ENCODE measurements at regions not wholly inside any gene's neighbourhood (a gene's known extent, or its start where the extent isn't known, plus 50 kb on each side); places are given as distances from the start of the nearest gene placed in this dataset.
A peak's percentile ranks its signal among the peaks of the same experiment; 100 is the strongest.

- no peak overlapping the region for H3K9ac ChIP-seq (ENCODE audit: low read length)
- H3K36me3 ChIP-seq (ENCODE audit: insufficient read depth, low read length) = no peaks in the 10 kb centered on the region
- no peaks in the 10 kb centered on the region for H3K79me2 ChIP-seq (ENCODE audit: insufficient read depth, low read length)
- Mint-ChIP-seq H3K36me3 (ENCODE audit: low read depth, unreplicated experiment) (no peaks in the 10 kb centered on the region), H3K4me1 (ENCODE audit: low read depth, unreplicated experiment) (no peaks in the 10 kb centered on the region), H3K9me3 (ENCODE audit: unreplicated experiment) (no peaks in the 10 kb centered on the region), H3K27ac (ENCODE audit: unreplicated experiment) (peak overlapping the region; percentile 55), H3K27me3 (ENCODE audit: low read depth, unreplicated experiment) (peaks cover 32% of the 10 kb centered on the region), H3K4me3 (ENCODE audit: unreplicated experiment) (no peak overlapping the region)
- H3K27me3 ChIP-seq (ENCODE audit: insufficient read depth, low read length) = no peaks in the 10 kb centered on the region
- DNase-seq (ENCODE audit: low read depth) (no peak), FAIRE-seq (no peak)
- H3K4me3 ChIP-seq (ENCODE audit: insufficient read depth, low read depth, low read length) = no peak overlapping the region
- TF ChIP-seq EZH2 (IDR thresholded peaks at IDR 0.05; ENCODE audit: insufficient read depth, low read length) (no peak), CTCF (IDR thresholded peaks at IDR 0.05; ENCODE audit: insufficient read depth, low read depth, low read length) (no peak)
- no peaks in the 10 kb centered on the region for H3K9me3 ChIP-seq (ENCODE audit: insufficient read depth, low read depth, low read length)
- no peaks in the 10 kb centered on the region for H4K20me1 ChIP-seq (ENCODE audit: insufficient read depth, low read length)
- H3K4me1 ChIP-seq (ENCODE audit: insufficient read depth, low read length) = no peaks in the 10 kb centered on the region
- no peak overlapping the region for H3K27ac ChIP-seq (ENCODE audit: low read depth, low read length)
- no peak overlapping the region for H3K4me2 ChIP-seq (ENCODE audit: low read length)
- no peak overlapping the region for H2AFZ ChIP-seq (ENCODE audit: low read depth, low read length)
Measured at GRCh38 chr11:134823970-134824369, 411.9 kb upstream of the B3GAT1 start.

GRCh38 chr11:134822897-134823296, 410.9 kb upstream of the B3GAT1 start:
- no peak for FAIRE-seq

More at GRCh38 chr11:134822897-134823296, 410.9 kb upstream of the B3GAT1 start:
- Mint-ChIP-seq H3K27me3 (ENCODE audit: low read depth, unreplicated experiment) (peaks cover 36% of the 10 kb centered on the region), H3K27ac (ENCODE audit: unreplicated experiment) (no peak overlapping the region), H3K4me1 (ENCODE audit: low read depth, unreplicated experiment) (peaks cover 8% of the 10 kb centered on the region), H3K4me3 (ENCODE audit: unreplicated experiment) (no peak overlapping the region), H3K9me3 (ENCODE audit: unreplicated experiment) (no peaks in the 10 kb centered on the region), H3K36me3 (ENCODE audit: low read depth, unreplicated experiment) (no peaks in the 10 kb centered on the region)
- H3K4me3 ChIP-seq (ENCODE audit: insufficient read depth, low read depth, low read length) = no peak overlapping the region
- DNase-seq (ENCODE audit: low read depth) = no peak
- no peaks in the 10 kb centered on the region for H3K79me2 ChIP-seq (ENCODE audit: insufficient read depth, low read length)
- no peak overlapping the region for H3K4me2 ChIP-seq (ENCODE audit: low read length)
- no peak overlapping the region for H3K27ac ChIP-seq (ENCODE audit: low read depth, low read length)
- H4K20me1 ChIP-seq (ENCODE audit: insufficient read depth, low read length) = no peaks in the 10 kb centered on the region
- TF ChIP-seq EZH2 (IDR thresholded peaks at IDR 0.05; ENCODE audit: insufficient read depth, low read length) (no peak), CTCF (IDR thresholded peaks at IDR 0.05; ENCODE audit: insufficient read depth, low read depth, low read length) (no peak)
- H3K4me1 ChIP-seq (ENCODE audit: insufficient read depth, low read length) = no peaks in the 10 kb centered on the region
- no peak overlapping the region for H3K9ac ChIP-seq (ENCODE audit: low read length)
- no peak overlapping the region for H2AFZ ChIP-seq (ENCODE audit: low read depth, low read length)
- H3K9me3 ChIP-seq (ENCODE audit: insufficient read depth, low read depth, low read length) = no peaks in the 10 kb centered on the region
- no peaks in the 10 kb centered on the region for H3K27me3 ChIP-seq (ENCODE audit: insufficient read depth, low read length)
- no peaks in the 10 kb centered on the region for H3K36me3 ChIP-seq (ENCODE audit: insufficient read depth, low read length)

Measured in astrocyte (in vitro differentiated cells and primary cell).